ENCODE measurements at regions not wholly inside any gene's neighbourhood (a gene's known extent, or its start where the extent isn't known, plus 50 kb on each side); places are given as distances from the start of the nearest gene placed in this dataset.

- no peak for TF ChIP-seq CTCF (IDR thresholded peaks at IDR 0.05; ENCODE audit: insufficient read depth, low read length, poor library complexity, severe bottlenecking)
- DNase-seq (ENCODE audit: low read depth), result no peak
- H3K36me3 ChIP-seq (ENCODE audit: control insufficient read depth, insufficient read depth, low read length), result no peaks in the 10 kb centered on the region
- no peaks in the 10 kb centered on the region for H3K27me3 ChIP-seq (ENCODE audit: control insufficient read depth, insufficient read depth, low read length)
- H3K4me3 ChIP-seq (ENCODE audit: low read depth, low read length), result no peak overlapping the region
These were observed 857.6 kb downstream of the TLE1 start for GRCh38 chr9:80831751-80832150.

DNA sequence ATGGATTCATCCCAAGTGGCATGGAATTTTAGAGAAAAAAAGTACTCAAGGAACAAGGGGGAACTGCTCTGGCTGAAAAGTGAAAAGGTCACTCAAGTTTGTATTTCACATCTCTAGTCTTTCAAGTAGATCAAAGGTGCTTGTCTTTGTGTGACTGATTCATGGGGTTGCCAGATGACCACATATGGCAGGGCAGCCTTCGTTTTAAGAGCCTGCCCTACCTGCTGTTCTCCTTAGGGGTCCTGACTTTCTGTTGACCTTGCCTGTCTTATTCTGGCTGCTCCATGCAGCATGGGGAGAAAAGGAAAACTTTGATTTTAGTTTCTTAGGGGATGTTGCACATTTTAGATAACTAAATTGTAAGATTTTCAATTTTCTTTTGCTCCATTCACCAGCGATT, 877.7 kb downstream of the TLE1 start:
- no peak for DNase-seq (ENCODE audit: low read depth)
- no peaks in the 10 kb centered on the region for H3K36me3 ChIP-seq (ENCODE audit: control insufficient read depth, insufficient read depth, low read length)
- TF ChIP-seq CTCF (IDR thresholded peaks at IDR 0.05; ENCODE audit: insufficient read depth, low read length, poor library complexity, severe bottlenecking), result no peak
- H3K4me3 ChIP-seq (ENCODE audit: low read depth, low read length), result no peak overlapping the region
- H3K27me3 ChIP-seq (ENCODE audit: control insufficient read depth, insufficient read depth, low read length), result no peaks in the 10 kb centered on the region

DNA sequence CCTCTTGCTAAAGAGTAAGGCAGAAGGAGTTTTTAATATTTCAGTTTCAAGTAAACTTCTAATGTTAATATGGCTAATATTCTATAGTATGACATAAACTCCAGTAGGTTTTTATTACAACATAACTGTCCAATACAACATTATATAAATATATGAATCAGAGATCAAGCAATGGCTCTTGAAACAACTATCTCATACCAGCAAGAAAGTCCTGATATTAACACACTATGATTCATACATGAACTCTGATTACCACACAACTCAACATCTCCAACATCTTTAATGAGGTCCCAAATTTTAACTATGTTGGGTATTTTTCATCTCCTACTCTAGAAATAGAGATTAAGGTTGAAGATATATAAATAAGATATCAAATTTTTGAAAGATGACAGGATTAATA, 878.3 kb downstream of the TLE1 start:
- H3K4me3 ChIP-seq (ENCODE audit: low read depth, low read length), result no peak overlapping the region
- no peaks in the 10 kb centered on the region for H3K36me3 ChIP-seq (ENCODE audit: control insufficient read depth, insufficient read depth, low read length)
- no peaks in the 10 kb centered on the region for H3K27me3 ChIP-seq (ENCODE audit: control insufficient read depth, insufficient read depth, low read length)
- no peak for DNase-seq (ENCODE audit: low read depth)
- TF ChIP-seq CTCF (IDR thresholded peaks at IDR 0.05; ENCODE audit: insufficient read depth, low read length, poor library complexity, severe bottlenecking), result no peak

GRCh38 chr9:80806671-80807070, 882.7 kb downstream of the TLE1 start:
- no peaks in the 10 kb centered on the region for H3K27me3 ChIP-seq (ENCODE audit: control insufficient read depth, insufficient read depth, low read length)
- no peak for TF ChIP-seq CTCF (IDR thresholded peaks at IDR 0.05; ENCODE audit: insufficient read depth, low read length, poor library complexity, severe bottlenecking)
- DNase-seq (ENCODE audit: low read depth), result no peak
- no peaks in the 10 kb centered on the region for H3K36me3 ChIP-seq (ENCODE audit: control insufficient read depth, insufficient read depth, low read length)
- no peak overlapping the region for H3K4me3 ChIP-seq (ENCODE audit: low read depth, low read length)

DNA sequence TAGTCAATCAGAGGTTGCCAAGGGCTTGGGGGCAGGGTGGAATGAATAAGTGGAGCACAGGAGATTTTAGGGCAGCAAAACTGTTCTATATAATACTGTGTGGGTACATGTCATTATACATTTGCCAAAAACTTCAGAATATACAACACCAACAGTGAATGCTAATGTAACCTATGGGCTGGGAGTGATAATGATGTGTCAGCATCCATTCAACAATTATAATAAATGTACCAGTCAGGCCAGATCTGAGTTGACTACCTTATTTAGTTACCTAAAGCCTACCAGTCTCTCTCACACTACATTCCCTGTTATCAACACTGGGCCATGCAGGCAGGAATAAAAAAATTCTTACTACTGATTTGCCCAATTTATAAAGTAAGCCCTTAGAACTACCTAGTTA, 884.5 kb downstream of the TLE1 start:
- Histone ChIP-seq H3K36me3 (ENCODE audit: control insufficient read depth, insufficient read depth, low read length) (no peaks in the 10 kb centered on the region), H3K4me3 (ENCODE audit: low read depth, low read length) (no peak overlapping the region), H3K27me3 (ENCODE audit: control insufficient read depth, insufficient read depth, low read length) (no peaks in the 10 kb centered on the region)
- no peak for DNase-seq (ENCODE audit: low read depth)
- no peak for TF ChIP-seq CTCF (IDR thresholded peaks at IDR 0.05; ENCODE audit: insufficient read depth, low read length, poor library complexity, severe bottlenecking)

GRCh38 chr9:80797831-80798688, 891.3 kb downstream of the TLE1 start:
- Histone ChIP-seq H3K4me3 (ENCODE audit: low read depth, low read length) (no peak overlapping the region), H3K27me3 (ENCODE audit: control insufficient read depth, insufficient read depth, low read length) (no peaks in the 10 kb centered on the region), H3K36me3 (ENCODE audit: control insufficient read depth, insufficient read depth, low read length) (no peaks in the 10 kb centered on the region)
- DNase-seq (ENCODE audit: low read depth), result no peak
- no peak for TF ChIP-seq CTCF (IDR thresholded peaks at IDR 0.05; ENCODE audit: insufficient read depth, low read length, poor library complexity, severe bottlenecking)

Measured in kidney epithelial cell (primary cell).